RPMI7951 (cell line): ENCODE measurements at regions not wholly inside any gene's neighbourhood (a gene's known extent, or its start where the extent isn't known, plus 50 kb on each side); places are given as distances from the start of the nearest gene placed in this dataset.
"Not testable (repeated sequence)": the region's sequence is repeated elsewhere in the genome, so short reads cannot be mapped to it uniquely, and the experiment has no call there.

Experiments used
- DNase-seq: peaks from one replicate; pipeline ENCODE4 v3.0.0-alpha.2; 2012; ENCODE audit warnings: low read depth

DNA sequence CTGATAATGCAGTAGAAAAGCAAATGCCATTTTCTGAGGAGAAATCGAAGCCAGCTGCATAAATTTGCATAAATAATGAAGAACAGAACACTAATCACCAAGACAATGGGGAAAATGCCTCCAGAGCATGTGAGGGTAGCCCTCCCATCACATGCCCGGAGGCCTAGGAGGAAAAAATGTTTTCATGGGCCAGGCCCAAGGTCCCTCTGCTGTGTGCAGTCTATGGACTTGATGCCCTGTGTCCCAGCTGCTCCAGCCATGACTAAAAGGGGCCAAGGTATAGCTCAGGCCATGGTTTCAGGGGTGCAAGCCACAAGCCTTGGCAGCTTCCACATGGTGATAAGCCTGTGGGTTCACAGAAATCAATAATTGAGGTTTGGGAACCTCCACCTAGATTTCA lies 164.1 kb downstream of the HAO1 start:
- no peak for DNase-seq

- DNase-seq: peak; percentile 75
These were observed 150.1 kb downstream of the HAO1 start for GRCh38 chr20:7790189-7790588.

- DNase-seq: no peak
These were observed 147.9 kb downstream of the HAO1 start for GRCh38 chr20:7792150-7792869.

DNA sequence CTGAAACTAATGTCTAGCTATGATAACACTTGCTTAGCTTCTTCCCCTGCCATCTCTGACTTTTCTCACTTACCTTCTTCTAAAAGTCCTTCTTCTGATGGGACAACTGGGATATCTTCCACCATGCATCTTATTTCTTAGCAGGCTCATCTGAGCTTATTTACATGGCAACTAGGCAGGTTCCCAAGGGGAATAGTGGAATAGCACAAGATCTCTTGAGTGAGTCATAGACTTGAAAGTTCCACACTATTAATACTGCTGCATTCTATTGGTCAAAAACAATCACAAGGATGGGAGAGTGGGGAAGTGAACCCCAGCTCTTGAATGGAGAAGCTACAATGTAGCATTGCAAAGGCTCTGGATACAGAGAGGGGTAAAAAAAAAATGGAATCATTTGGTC lies 142.1 kb downstream of the HAO1 start:
- DNase-seq: no peak

- no peak for DNase-seq
These were observed 140.4 kb downstream of the HAO1 start for GRCh38 chr20:7799862-7800261.

DNA sequence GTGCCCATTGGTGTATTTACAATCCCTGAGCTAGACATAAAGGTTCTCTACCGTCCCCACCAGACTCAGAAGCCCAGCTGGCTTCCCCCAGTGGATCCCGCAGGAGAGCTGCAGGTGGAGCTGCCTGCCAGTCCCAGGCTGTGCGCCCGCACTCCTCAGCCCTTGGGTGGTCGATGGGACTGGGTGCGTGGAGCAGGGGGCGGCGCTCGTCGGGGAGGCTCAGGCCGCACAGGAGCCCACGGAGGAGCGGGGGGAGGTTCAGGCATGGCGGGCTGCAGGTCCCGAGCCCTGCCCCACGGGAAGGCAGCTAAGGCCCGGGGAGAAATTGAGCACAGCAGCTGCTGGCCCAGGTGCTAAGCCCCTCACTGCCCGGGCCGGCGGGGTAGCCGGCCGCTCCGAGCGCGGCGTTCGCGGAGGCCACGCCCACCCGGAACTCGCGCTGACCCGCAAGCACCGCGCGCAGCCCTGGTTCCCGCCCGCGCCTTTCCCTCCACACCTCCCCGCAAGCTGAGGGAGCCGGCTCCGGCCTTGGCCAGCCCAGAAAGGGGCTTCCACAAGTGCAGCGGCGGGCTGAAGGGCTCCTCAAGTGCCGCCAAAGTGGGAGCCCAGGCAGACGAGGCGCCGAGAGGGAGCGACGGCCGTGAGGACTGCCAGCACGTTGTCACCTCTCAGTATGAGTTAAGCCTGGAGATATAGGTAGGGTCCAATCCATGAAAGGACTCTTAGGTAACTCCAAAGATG lies 136.7 kb downstream of the HAO1 start:
- not testable (repeated sequence) for DNase-seq

DNA sequence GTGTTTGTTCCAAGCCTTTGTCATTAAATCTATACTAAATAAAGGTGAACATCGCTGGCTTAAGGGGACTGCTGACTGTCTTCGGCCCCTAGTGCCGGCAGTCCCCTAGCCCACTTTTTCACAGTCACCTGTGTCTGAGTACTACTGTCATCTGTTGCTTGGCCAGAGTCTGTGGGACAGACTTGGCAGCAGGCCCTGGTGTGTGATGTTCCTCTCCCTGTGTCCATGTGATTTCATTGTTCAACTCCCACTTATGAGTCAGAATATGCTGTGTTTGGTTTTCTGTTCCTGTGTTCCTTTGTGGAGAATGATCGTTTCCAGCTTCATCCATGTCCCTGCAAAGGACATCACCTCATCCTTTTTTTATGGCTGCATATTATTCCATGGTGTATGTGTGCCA lies 133.4 kb downstream of the HAO1 start:
- peak; percentile 55 for DNase-seq

- no peak for DNase-seq
These were observed 123.0 kb downstream of the HAO1 start for GRCh38 chr20:7817286-7817685.

DNA sequence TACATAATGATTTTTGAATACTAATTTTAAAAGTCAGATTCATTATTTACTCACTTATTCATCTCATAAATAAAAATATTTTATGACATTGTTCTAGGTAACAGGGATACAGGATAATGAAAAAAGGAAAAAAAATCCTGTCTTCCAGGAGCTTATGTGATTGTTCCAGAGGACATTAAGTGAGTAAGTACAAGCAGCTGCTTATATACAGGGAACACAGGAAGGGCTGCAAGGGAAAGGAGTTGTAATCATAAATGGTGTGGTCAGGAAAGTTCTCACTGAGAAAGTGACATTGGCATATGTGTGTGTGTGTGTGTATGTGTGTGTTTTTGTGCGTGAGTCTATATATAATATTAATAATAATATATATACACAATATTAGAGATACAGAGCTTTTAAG lies 121.8 kb downstream of the HAO1 start:
- DNase-seq: no peak

GRCh38 chr20:7820897-7821296 lies 119.4 kb downstream of the HAO1 start:
- no peak for DNase-seq

GRCh38 chr20:7822772-7823171 lies 117.5 kb downstream of the HAO1 start:
- no peak for DNase-seq

DNA sequence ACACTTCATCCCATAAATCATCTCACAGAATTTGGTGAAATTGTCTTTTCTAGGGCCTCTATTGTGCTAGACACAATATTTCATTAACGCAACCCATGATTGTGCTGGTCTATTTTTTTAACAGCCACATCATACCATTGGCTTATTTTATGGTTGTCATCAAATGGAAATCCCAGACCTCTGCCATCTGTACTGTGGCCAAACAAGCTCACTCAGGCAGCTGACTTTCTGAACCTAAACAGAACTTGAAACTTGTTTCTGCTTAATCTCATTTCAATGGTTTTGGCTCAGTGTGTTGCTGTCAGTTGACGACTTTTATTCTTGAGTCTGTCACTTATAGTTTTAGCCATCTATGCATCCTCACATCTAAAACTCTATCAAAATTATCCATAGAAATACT lies 111.8 kb downstream of the HAO1 start:
- no peak for DNase-seq

- no peak for DNase-seq
These were observed 111.2 kb downstream of the HAO1 start for GRCh38 chr20:7829031-7829430.

GRCh38 chr20:7829776-7830175 lies 110.5 kb downstream of the HAO1 start:
- no peak for DNase-seq
